Activated CD8-positive, alpha-beta memory T cell treated with anti-CD3 and anti-CD28 coated beads for 4 hours (primary cell): ENCODE measurements at regions not wholly inside any gene's neighbourhood (a gene's known extent, or its start where the extent isn't known, plus 50 kb on each side); places are given as distances from the start of the nearest gene placed in this dataset.

Source experiments
- DNase-seq, 2 donors: peaks; one replicate each; pipeline ENCODE4 v3.0.0-alpha.2; 2020; ENCODE audit warnings: low read depth in 2 of 2

- no peak for DNase-seq
Observed at GRCh38 chr2:136572335-136572734, 193.0 kb upstream of the THSD7B start.

- no peak for DNase-seq
Observed at GRCh38 chr2:136557203-136557602, 208.1 kb upstream of the THSD7B start.

- no peak for DNase-seq
Observed at GRCh38 chr2:136550181-136550580, 215.2 kb upstream of the THSD7B start.

GRCh38 chr2:136539355-136539754, 226.0 kb upstream of the THSD7B start:
- no peak for DNase-seq

GRCh38 chr2:136538489-136538888, 226.9 kb upstream of the THSD7B start:
- no peak for DNase-seq

- DNase-seq, result no peak
Observed at GRCh38 chr2:136534811-136535210, 230.5 kb upstream of the THSD7B start.

GRCh38 chr2:136532171-136532570, 233.2 kb upstream of the THSD7B start:
- no peak for DNase-seq

GRCh38 chr2:136531731-136532130, 233.6 kb upstream of the THSD7B start:
- DNase-seq, result no peak

GRCh38 chr2:136530146-136530545, 235.2 kb upstream of the THSD7B start:
- DNase-seq, result no peak

GRCh38 chr2:136527560-136527959, 237.8 kb upstream of the THSD7B start:
- no peak for DNase-seq

GRCh38 chr2:136522724-136523123, 242.6 kb upstream of the THSD7B start:
- no peak for DNase-seq

GRCh38 chr2:136517716-136518115, 247.6 kb upstream of the THSD7B start:
- no peak for DNase-seq

GRCh38 chr2:136510244-136510643, 255.1 kb upstream of the THSD7B start:
- DNase-seq, result no peak

- no peak for DNase-seq
Observed at GRCh38 chr2:136505462-136505861, 259.9 kb upstream of the THSD7B start.

- DNase-seq, result no peak
Observed at GRCh38 chr2:136502660-136503059, 262.7 kb upstream of the THSD7B start.

GRCh38 chr2:136497709-136498108, 267.6 kb upstream of the THSD7B start:
- no peak for DNase-seq

- DNase-seq, result no peak
Observed at GRCh38 chr2:136496966-136497365, 268.4 kb upstream of the THSD7B start.

- no peak for DNase-seq
Observed at GRCh38 chr2:136495636-136496035, 269.7 kb upstream of the THSD7B start.

- DNase-seq, result no peak
Observed at GRCh38 chr2:136492901-136493300, 272.4 kb upstream of the THSD7B start.

GRCh38 chr2:136490100-136490499, 275.2 kb upstream of the THSD7B start:
- no peak for DNase-seq

- DNase-seq, result no peak
Observed at GRCh38 chr2:136487421-136487820, 277.9 kb upstream of the THSD7B start.

- no peak for DNase-seq
Observed at GRCh38 chr2:136486115-136486514, 279.2 kb upstream of the THSD7B start.

GRCh38 chr2:136482966-136483365, 282.4 kb upstream of the THSD7B start:
- DNase-seq, result no peak

- DNase-seq, result no peak
Observed at GRCh38 chr2:136482006-136482405, 283.3 kb upstream of the THSD7B start.

- DNase-seq, result no peak
Observed at GRCh38 chr2:136479696-136480095, 285.6 kb upstream of the THSD7B start.
